Endothelial cell of umbilical vein (primary cell): ENCODE measurements at regions not wholly inside any gene's neighbourhood (a gene's known extent, or its start where the extent isn't known, plus 50 kb on each side); places are given as distances from the start of the nearest gene placed in this dataset.
"Not testable (repeated sequence)": the region's sequence is repeated elsewhere in the genome, so short reads cannot be mapped to it uniquely, and the experiment has no call there.

Experiments
- BruUV-seq: library from RNA; stranded (reverse); fragments of 400-500 nt; replicated peaks from 2 replicates; lab custom pipeline; 2021; lab: Mats Ljungman, UMichigan
- CTCF ChIA-PET: fragments of 300-600, 350-600 bp; sonication (Branson Sonifier 250); formaldehyde crosslinking; loops from one replicate; lab custom pipeline; 2021; ENCODE audit warnings: antibody characterized with exemption, inconsistent platforms; lab: Charles Lee
- POLR2A ChIA-PET: fragments of 300-600, 350-600 bp; sonication (Branson Sonifier 250); formaldehyde crosslinking; loops from one replicate; lab custom pipeline; 2021; ENCODE audit warnings: antibody characterized with exemption, inconsistent platforms; lab: Charles Lee
- DNase-seq: peaks from one replicate; pipeline ENCODE4 v3.0.0-alpha.2; 2011; ENCODE audit warnings: low read depth, low spot score
- FAIRE-seq: peaks from 2 replicates; lab custom pipeline; 2011; peaks lifted over from hg19 to GRCh38; lab: Jason Lieb, UNC
- H2AFZ ChIP-seq: 2 replicates; pipeline ENCODE4 v1.6.0; 2012; ENCODE audit warnings: low read depth, low read length, control low read depth, inconsistent platforms
- H3K27ac ChIP-seq: 2 replicates; pipeline ENCODE4 v1.5.1; 2011; ENCODE audit warnings: low read depth, mild to moderate bottlenecking, control low read depth, low read length, moderate library complexity; ENCODE audit not compliant: insufficient read depth
- H3K27me3 ChIP-seq, 2 experiments: 2 replicates each; pipeline versions ENCODE4 v1.6.0 to v1.6.1; 2011; ENCODE audit warnings: low read length in 2 of 2, mixed read lengths in 1 of 2; ENCODE audit not compliant: control insufficient read depth in 2 of 2, insufficient read depth in 2 of 2
- H3K36me3 ChIP-seq, 2 experiments: 2 replicates in 1 of 2; 3 replicates in 1 of 2; pipeline ENCODE4 v1.5.1; 2011; ENCODE audit warnings: low read length in 2 of 2, mild to moderate bottlenecking in 1 of 2, moderate library complexity in 1 of 2; ENCODE audit not compliant: control insufficient read depth in 2 of 2, insufficient read depth in 2 of 2; ENCODE audit errors: extremely low read depth in 1 of 2
- H3K4me1 ChIP-seq: 3 replicates; pipeline ENCODE4 v1.5.1; 2011; ENCODE audit warnings: mild to moderate bottlenecking, low read length; ENCODE audit not compliant: control insufficient read depth, insufficient read depth; ENCODE audit errors: extremely low read depth
- H3K4me2 ChIP-seq: 2 replicates; pipeline ENCODE4 v1.6.1; 2011; ENCODE audit warnings: low read length, control low read depth, mixed read lengths; ENCODE audit not compliant: insufficient read depth
- H3K4me3 ChIP-seq, 3 experiments: fragments of 200-600 bp in 1 of 3; sonication (generic), shearing (Covaris generic) in 1 of 3; replicated peaks in 1 of 3; 2 replicates each; pipeline ENCODE4 v1.5.1; 2011 to 2016; ENCODE audit warnings: control low read depth in 3 of 3, low read length in 3 of 3, mild to moderate bottlenecking in 2 of 3, inconsistent platforms in 1 of 3, low read depth in 1 of 3, moderate library complexity in 1 of 3; ENCODE audit not compliant: insufficient read depth in 1 of 3
- H3K79me2 ChIP-seq: 2 replicates; pipeline ENCODE4 v1.6.0; 2012; ENCODE audit warnings: low read length, inconsistent platforms; ENCODE audit not compliant: control insufficient read depth, insufficient read depth
- H3K9ac ChIP-seq: replicated peaks from 2 replicates; pipeline ENCODE3; 2011; ENCODE audit warnings: low read length, control low read depth; ENCODE audit not compliant: insufficient read depth; ENCODE audit errors: extremely low read depth
- H3K9me1 ChIP-seq: replicated peaks from 3 replicates; pipeline ENCODE4 v1.6.0; 2011; ENCODE audit warnings: mild to moderate bottlenecking, low read length; ENCODE audit not compliant: control insufficient read depth, insufficient read depth; ENCODE audit errors: extremely low read depth
- H3K9me3 ChIP-seq: replicated peaks from 2 replicates; pipeline ENCODE4 v1.5.1; 2012; ENCODE audit warnings: low read length, inconsistent platforms; ENCODE audit not compliant: control insufficient read depth, insufficient read depth
- H4K20me1 ChIP-seq: replicated peaks from 2 replicates; pipeline ENCODE3; 2011; ENCODE audit warnings: mild to moderate bottlenecking, low read length; ENCODE audit not compliant: control insufficient read depth, insufficient read depth; ENCODE audit errors: extremely low read depth
- EZH2 ChIP-seq: IDR thresholded peaks from 2 replicates; pipeline ENCODE4 v1.6.1; 2012; ENCODE audit warnings: borderline replicate concordance, low read depth, mild to moderate bottlenecking, moderate library complexity, low read length, inconsistent platforms; ENCODE audit not compliant: severe bottlenecking
- FOS ChIP-seq: IDR thresholded peaks from 2 replicates; pipeline ENCODE4 v1.6.1; 2011; ENCODE audit warnings: mild to moderate bottlenecking, low read length, moderate library complexity, borderline replicate concordance; ENCODE audit not compliant: insufficient read depth
- GATA2 ChIP-seq: IDR thresholded peaks from 2 replicates; pipeline ENCODE4 v1.7.0; 2011; ENCODE audit warnings: low read depth, mild to moderate bottlenecking, moderate library complexity, mixed read lengths, low read length; ENCODE audit not compliant: insufficient read length, insufficient read depth
- JUN ChIP-seq: IDR thresholded peaks from 2 replicates; pipeline ENCODE4 v1.6.1; 2011; ENCODE audit warnings: borderline replicate concordance, low read depth; ENCODE audit not compliant: insufficient read length, insufficient read depth
- MYC ChIP-seq: IDR thresholded peaks from one replicate; pipeline ENCODE4 v1.6.1; 2011; ENCODE audit warnings: mild to moderate bottlenecking, low read depth, low read length
- POLR2A ChIP-seq: IDR thresholded peaks from 2 replicates; pipeline ENCODE4 v1.6.1; 2012; ENCODE audit warnings: low read depth, mild to moderate bottlenecking, control low read depth, low read length
- POLR2AphosphoS5 ChIP-seq: IDR thresholded peaks from 2 replicates; pipeline ENCODE4 v1.6.1; 2012; ENCODE audit warnings: low read depth, mild to moderate bottlenecking, control low read depth, low read length, moderate library complexity; ENCODE audit not compliant: insufficient read depth
- dilution Hi-C: fragments of 300-500 bp; cut with MboI; formaldehyde crosslinking; loops from one replicate; pipeline ENCODE4 v1.15.0; 2019; ENCODE audit warnings: low sequenced_read_pairs; ENCODE audit not compliant: extremely low pct_ligation_motif_present
- intact Hi-C: fragments of 100-400 bp; cut with micrococcal nuclease; formaldehyde crosslinking; loops from one replicate; pipeline ENCODE4 v1.10.0; 2022
- TF ChIP-seq, protein P1 (sequence below): IDR thresholded peaks from 2 replicates; pipeline ENCODE4 v1.6.1; 2011; ENCODE audit not compliant: insufficient read depth, insufficient read length
- TF ChIP-seq, protein P2 (sequence below), 2 donors: IDR thresholded peaks; 1 replicate in 1 of 2; 2 replicates in 1 of 2; pipeline ENCODE4 v1.5.1; 2011; ENCODE audit warnings: low read length in 2 of 2, mild to moderate bottlenecking in 2 of 2, moderate library complexity in 2 of 2, control low read depth in 1 of 2, inconsistent platforms in 1 of 2, low read depth in 1 of 2; ENCODE audit not compliant: insufficient read depth in 1 of 2; ENCODE audit errors: extremely low read depth in 1 of 2

DNA sequence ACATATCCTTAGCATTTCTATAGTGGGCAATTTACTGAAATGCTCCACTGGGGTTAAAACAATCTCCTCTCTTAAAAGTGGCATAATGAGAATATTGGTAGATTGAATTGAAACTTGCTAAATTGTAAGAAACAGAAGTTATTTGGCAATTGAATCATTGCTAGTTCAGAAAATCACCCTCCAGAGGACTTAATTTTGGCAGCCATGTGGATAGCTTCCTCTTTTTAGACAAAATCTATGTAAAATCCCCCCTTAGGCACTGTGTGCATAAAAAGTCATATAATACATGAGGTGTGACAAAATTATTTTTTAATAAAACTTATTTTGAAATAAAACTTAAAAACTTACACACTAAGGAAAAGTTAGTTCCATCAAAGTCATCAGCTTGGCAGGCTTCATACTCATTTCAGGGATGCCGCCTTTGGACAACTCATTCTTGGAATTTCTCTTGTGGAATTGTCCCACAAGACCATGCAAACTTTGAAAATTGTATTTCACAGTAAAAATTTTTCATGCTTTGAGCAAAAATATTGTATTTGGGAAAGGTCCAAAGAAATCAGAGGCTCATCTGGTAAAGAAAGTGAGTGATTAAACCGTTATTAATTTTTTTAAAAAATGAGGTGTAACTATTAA is 473.0 kb downstream of the BCKDHB start:
- Histone ChIP-seq H4K20me1 (no peaks in the 10 kb centered on the region), H3K79me2 (no peaks in the 10 kb centered on the region), H2AFZ (no peak overlapping the region), H3K9me1 (no peaks in the 10 kb centered on the region), H3K27ac (no peak overlapping the region), H3K27me3 (no peaks in the 10 kb centered on the region), H3K4me2 (no peak overlapping the region), H3K4me3 (no peak overlapping the region), H3K4me1 (no peaks in the 10 kb centered on the region), H3K36me3 (no peaks in the 10 kb centered on the region), H3K9ac (no peak overlapping the region), H3K9me3 (no peaks in the 10 kb centered on the region)
- ChIA-PET CTCF (interaction anchor here (1.0 kb wide), 1 partner anchor 8 kb away, joined by 4 read pairs; no protein-coding TSS in a partner anchor), POLR2A (no interaction called here)
- intact Hi-C loops (no loop called here), dilution Hi-C loops (no loop called here)
- TF ChIP-seq, protein P1, sequence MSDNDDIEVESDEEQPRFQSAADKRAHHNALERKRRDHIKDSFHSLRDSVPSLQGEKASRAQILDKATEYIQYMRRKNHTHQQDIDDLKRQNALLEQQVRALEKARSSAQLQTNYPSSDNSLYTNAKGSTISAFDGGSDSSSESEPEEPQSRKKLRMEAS: no peak
- TF ChIP-seq, protein P2, sequence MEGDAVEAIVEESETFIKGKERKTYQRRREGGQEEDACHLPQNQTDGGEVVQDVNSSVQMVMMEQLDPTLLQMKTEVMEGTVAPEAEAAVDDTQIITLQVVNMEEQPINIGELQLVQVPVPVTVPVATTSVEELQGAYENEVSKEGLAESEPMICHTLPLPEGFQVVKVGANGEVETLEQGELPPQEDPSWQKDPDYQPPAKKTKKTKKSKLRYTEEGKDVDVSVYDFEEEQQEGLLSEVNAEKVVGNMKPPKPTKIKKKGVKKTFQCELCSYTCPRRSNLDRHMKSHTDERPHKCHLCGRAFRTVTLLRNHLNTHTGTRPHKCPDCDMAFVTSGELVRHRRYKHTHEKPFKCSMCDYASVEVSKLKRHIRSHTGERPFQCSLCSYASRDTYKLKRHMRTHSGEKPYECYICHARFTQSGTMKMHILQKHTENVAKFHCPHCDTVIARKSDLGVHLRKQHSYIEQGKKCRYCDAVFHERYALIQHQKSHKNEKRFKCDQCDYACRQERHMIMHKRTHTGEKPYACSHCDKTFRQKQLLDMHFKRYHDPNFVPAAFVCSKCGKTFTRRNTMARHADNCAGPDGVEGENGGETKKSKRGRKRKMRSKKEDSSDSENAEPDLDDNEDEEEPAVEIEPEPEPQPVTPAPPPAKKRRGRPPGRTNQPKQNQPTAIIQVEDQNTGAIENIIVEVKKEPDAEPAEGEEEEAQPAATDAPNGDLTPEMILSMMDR (IDR thresholded peaks at IDR 0.05; ENCODE audit: extremely low read depth in 1 of 2, insufficient read depth in 1 of 2, low read depth in 1 of 2, low read length in 2 of 2): no peak
- TF ChIP-seq FOS (no peak), POLR2AphosphoS5 (no peak), GATA2 (no peak), POLR2A (no peak), EZH2 (no peak), MYC (no peak), JUN (no peak)
- DNase-seq (no peak), FAIRE-seq (no peak)
- BruUV-seq: no TSS peak

DNA sequence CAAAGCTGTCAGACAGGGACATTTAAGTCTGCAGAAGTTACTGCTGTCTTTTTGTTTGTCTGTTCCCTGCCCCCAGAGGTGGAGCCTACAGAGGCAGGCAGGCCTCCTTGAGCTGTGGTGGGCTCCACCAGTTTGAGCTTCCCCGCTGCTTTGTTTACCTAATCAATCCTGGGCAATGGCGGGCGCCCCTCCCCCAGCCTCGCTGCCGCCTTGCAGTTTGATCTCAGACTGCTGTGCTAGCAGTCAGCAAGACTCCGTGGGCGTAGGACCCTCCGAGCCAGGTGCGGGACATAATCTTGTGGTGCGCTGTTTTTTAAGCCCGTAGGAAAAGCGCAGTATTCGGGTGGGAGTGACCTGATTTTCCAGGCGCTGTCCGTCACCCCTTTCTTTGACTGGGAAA is 466.8 kb downstream of the BCKDHB start:
- H3K9me3 ChIP-seq, H2AFZ ChIP-seq, H3K79me2 ChIP-seq, intact Hi-C loops, DNase-seq, POLR2A ChIA-PET, FAIRE-seq, dilution Hi-C loops, H3K9me1 ChIP-seq, H4K20me1 ChIP-seq, H3K27ac ChIP-seq, BruUV-seq, H3K4me1 ChIP-seq, H3K4me3 ChIP-seq, H3K27me3 ChIP-seq, H3K4me2 ChIP-seq, H3K36me3 ChIP-seq, H3K9ac ChIP-seq, CTCF ChIA-PET: not testable (repeated sequence)
